ENCODE measurements at regions not wholly inside any gene's neighbourhood (a gene's known extent, or its start where the extent isn't known, plus 50 kb on each side); places are given as distances from the start of the nearest gene placed in this dataset.

DNA sequence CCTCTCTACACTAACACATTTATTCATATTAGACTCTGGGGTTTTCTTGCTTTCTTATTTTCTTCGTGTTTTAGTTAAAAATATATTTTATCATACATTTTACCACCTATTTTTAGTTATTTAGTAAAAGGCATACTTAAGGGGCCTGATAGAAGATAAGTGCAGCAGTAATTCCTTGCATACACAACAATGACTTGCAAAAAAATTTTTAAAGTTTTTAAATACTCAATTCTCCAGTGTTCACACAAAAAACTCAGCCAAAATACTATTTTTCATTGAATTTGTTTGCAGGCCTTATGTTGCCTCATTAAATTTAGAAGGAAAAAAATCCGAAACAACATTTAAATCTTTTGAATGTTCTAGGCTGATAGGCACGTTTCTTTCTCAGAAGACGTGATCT, 2431.7 kb downstream of the PCDH9 start:
- no peak for TF ChIP-seq MAX (IDR thresholded peaks at IDR 0.05; ENCODE audit: insufficient read depth, insufficient read length)
- TF ChIP-seq GATA2 (IDR thresholded peaks at IDR 0.05; ENCODE audit: insufficient read depth, insufficient read length, low read depth, low read length), result no peak
- TF ChIP-seq, protein P1, sequence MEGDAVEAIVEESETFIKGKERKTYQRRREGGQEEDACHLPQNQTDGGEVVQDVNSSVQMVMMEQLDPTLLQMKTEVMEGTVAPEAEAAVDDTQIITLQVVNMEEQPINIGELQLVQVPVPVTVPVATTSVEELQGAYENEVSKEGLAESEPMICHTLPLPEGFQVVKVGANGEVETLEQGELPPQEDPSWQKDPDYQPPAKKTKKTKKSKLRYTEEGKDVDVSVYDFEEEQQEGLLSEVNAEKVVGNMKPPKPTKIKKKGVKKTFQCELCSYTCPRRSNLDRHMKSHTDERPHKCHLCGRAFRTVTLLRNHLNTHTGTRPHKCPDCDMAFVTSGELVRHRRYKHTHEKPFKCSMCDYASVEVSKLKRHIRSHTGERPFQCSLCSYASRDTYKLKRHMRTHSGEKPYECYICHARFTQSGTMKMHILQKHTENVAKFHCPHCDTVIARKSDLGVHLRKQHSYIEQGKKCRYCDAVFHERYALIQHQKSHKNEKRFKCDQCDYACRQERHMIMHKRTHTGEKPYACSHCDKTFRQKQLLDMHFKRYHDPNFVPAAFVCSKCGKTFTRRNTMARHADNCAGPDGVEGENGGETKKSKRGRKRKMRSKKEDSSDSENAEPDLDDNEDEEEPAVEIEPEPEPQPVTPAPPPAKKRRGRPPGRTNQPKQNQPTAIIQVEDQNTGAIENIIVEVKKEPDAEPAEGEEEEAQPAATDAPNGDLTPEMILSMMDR (IDR thresholded peaks at IDR 0.05; ENCODE audit: extremely low read depth in 1 of 2, insufficient read depth in 1 of 2, low read depth in 1 of 2, low read length in 2 of 2), result no peak

All from endothelial cell of umbilical vein (primary cell).